ENCODE measurements at regions not wholly inside any gene's neighbourhood (a gene's known extent, or its start where the extent isn't known, plus 50 kb on each side); places are given as distances from the start of the nearest gene placed in this dataset.

- DNase-seq (ENCODE audit: low read depth in 1 of 2, low spot score in 2 of 2) (no peak), FAIRE-seq (no peak)
- 0 out of 2 replicates have a peak overlapping the region, but pooled peaks have one; percentile 49 for H3K18ac ChIP-seq (ENCODE audit: extremely low read depth, low read length)
- peak overlapping the region; percentile 88 for H3K4ac ChIP-seq (replicated peaks; ENCODE audit: insufficient read length, low read depth, low read length)
- peak overlapping the region; percentile 89 for H2BK120ac ChIP-seq (replicated peaks; ENCODE audit: low read depth, low read length)
- no peaks in the 10 kb centered on the region for H4K20me1 ChIP-seq (replicated peaks in 1 of 2; ENCODE audit: control insufficient read depth in 1 of 2, insufficient read depth in 2 of 2, low read length in 2 of 2)
- ChIA-PET POLR2A (ENCODE audit: partially characterized antibody) (interaction anchor here (0.6 to 2.7 kb wide), 6 partner anchors 12 to 740 kb away, joined by 3 to 23 read pairs (median 6); partner anchors contain the start of gene WDR26), CTCF (ENCODE audit: partially characterized antibody) (interaction anchor here (1.0 to 2.8 kb wide), 5 partner anchors 11 to 424 kb away, joined by 3 to 17 read pairs (median 4); no protein-coding TSS in a partner anchor)
- peak overlapping the region; percentile 94 for H2BK5ac ChIP-seq (ENCODE audit: low read depth, low read length)
- H3K4me1 ChIP-seq (replicated peaks in 1 of 4; ENCODE audit: control insufficient read depth in 3 of 4, insufficient read depth in 4 of 4, low read length in 3 of 4): peaks cover 22 to 41% (median 29%) of the 10 kb centered on the region in 4 experiments
- no peaks in the 10 kb centered on the region for H3K79me2 ChIP-seq (ENCODE audit: control insufficient read depth in 1 of 2, insufficient read depth in 2 of 2, low read length in 2 of 2)
- peak overlapping the region in 1 of 4 experiments; percentile 0; a peak in 1 of 8 replicates for H3K4me3 ChIP-seq (ENCODE audit: extremely low read depth in 1 of 4, insufficient read depth in 2 of 4, low read depth in 3 of 4, low read length in 4 of 4)
- H2AK5ac ChIP-seq (ENCODE audit: low read depth, low read length): peak overlapping the region; percentile 26; the same call in 1 of the 2 replicates
- no peak overlapping the region for H3K9ac ChIP-seq (replicated peaks in 1 of 4; ENCODE audit: extremely low read depth in 1 of 4, low read depth in 3 of 4, low read length in 3 of 4)
- H3K4me2 ChIP-seq (ENCODE audit: insufficient read depth in 1 of 2, low read depth in 2 of 2, low read length in 2 of 2): peak overlapping the region in 1 of 2 experiments; percentile 28; a peak in 1 of 4 replicates
- no peaks in the 10 kb centered on the region for H3K79me1 ChIP-seq (ENCODE audit: low read depth, low read length)
- WGBS, 2 experiments (ENCODE audit: extremely low coverage in 1 of 2, insufficient coverage in 1 of 2, insufficient read length in 1 of 2, insufficient replicate concordance in 2 of 2, low coverage in 1 of 2, low lambda C conversion rate in 2 of 2, missing lambda C conversion rate in 1 of 2): 75% methylated on average over 2 of the region's 2 CpGs; no CpG with 5 or more reads in 1 of the 2 experiments
- peak overlapping the region; percentile 90 for H4K91ac ChIP-seq (replicated peaks; ENCODE audit: insufficient read length, low read length)
- H2BK20ac ChIP-seq (ENCODE audit: low read length): peak overlapping the region; percentile 92; the same call in 1 of the 2 replicates
- no peak for TF ChIP-seq HDAC6 (IDR thresholded peaks at IDR 0.05; ENCODE audit: low read depth, low read length)
- H2AFZ ChIP-seq (ENCODE audit: low read length): no peak overlapping the region
- peaks cover 5 to 10% of the 10 kb centered on the region in 2 experiments; a peak in 3 of 4 replicates for H3K9me3 ChIP-seq (ENCODE audit: insufficient read depth in 2 of 2, low read depth in 1 of 2, low read length in 1 of 2)
- H3K23ac ChIP-seq (ENCODE audit: insufficient read length): no peak overlapping the region
- peak overlapping the region; percentile 92; the same call in 1 of the 2 replicates for H3K27ac ChIP-seq (ENCODE audit: low read depth, low read length)
- no peak overlapping the region for H3K14ac ChIP-seq (ENCODE audit: insufficient read length)
- H2BK12ac ChIP-seq (ENCODE audit: low read depth, low read length): peak overlapping the region; percentile 83
- H3K27me3 ChIP-seq (replicated peaks in 1 of 4; ENCODE audit: control insufficient read depth in 3 of 4, extremely low read depth in 1 of 4, insufficient read depth in 3 of 4, low read length in 3 of 4): no peaks in the 10 kb centered on the region
- no peak overlapping the region for H4K8ac ChIP-seq (ENCODE audit: extremely low read depth, insufficient read depth, low read length)
- no peak overlapping the region for H4K5ac ChIP-seq (ENCODE audit: insufficient read length, low read depth, low read length)
- H3K56ac ChIP-seq (replicated peaks; ENCODE audit: insufficient read length, low read depth, low read length): peak overlapping the region; percentile 83
- H3K23me2 ChIP-seq (ENCODE audit: low read depth, low read length): no peaks in the 10 kb centered on the region
- H3K36me3 ChIP-seq (ENCODE audit: control insufficient read depth in 2 of 4, insufficient read depth in 4 of 4, low read length in 3 of 4): 0 out of 8 replicates have a peak, but pooled peaks cover 0 to 5% (median 0%) of the 10 kb centered on the region in 4 experiments
- 0 out of 2 replicates have a peak overlapping the region, but pooled peaks have one; percentile 51 for H2BK15ac ChIP-seq (ENCODE audit: low read length)
Measured at GRCh38 chr1:224499204-224499603, 64.6 kb upstream of the WDR26 start.

All from H1 (cell line).